ENCODE measurements at regions not wholly inside any gene's neighbourhood (a gene's known extent, or its start where the extent isn't known, plus 50 kb on each side); places are given as distances from the start of the nearest gene placed in this dataset.

GRCh38 chr18:55034742-55035141 is 75.5 kb upstream of the CCDC68 start:
- FAIRE-seq (no peak), DNase-seq (ENCODE audit: insufficient read length) (no peak)
- no peak for TF ChIP-seq POLR2A (IDR thresholded peaks at IDR 0.05; ENCODE audit: low read depth, low read length)
- TF ChIP-seq TAF1 (IDR thresholded peaks at IDR 0.05; ENCODE audit: borderline replicate concordance, low read depth, low read length) = no peak
- TF ChIP-seq POLR2AphosphoS5 (IDR thresholded peaks at IDR 0.05; ENCODE audit: low read depth, low read length) = no peak

GRCh38 chr18:55031979-55032378 is 72.7 kb upstream of the CCDC68 start:
- FAIRE-seq (no peak), DNase-seq (ENCODE audit: insufficient read length) (no peak)
- TF ChIP-seq TAF1 (IDR thresholded peaks at IDR 0.05; ENCODE audit: borderline replicate concordance, low read depth, low read length) (no peak), POLR2AphosphoS5 (IDR thresholded peaks at IDR 0.05; ENCODE audit: low read depth, low read length) (no peak), POLR2A (IDR thresholded peaks at IDR 0.05; ENCODE audit: low read depth, low read length) (no peak)

- FAIRE-seq (no peak), DNase-seq (ENCODE audit: insufficient read length) (no peak)
Measured at GRCh38 chr18:55031576-55031975, 72.3 kb upstream of the CCDC68 start.

GRCh38 chr18:55031164-55031563 is 71.9 kb upstream of the CCDC68 start:
- FAIRE-seq (no peak), DNase-seq (ENCODE audit: insufficient read length) (no peak)
- TF ChIP-seq POLR2A (IDR thresholded peaks at IDR 0.05; ENCODE audit: low read depth, low read length) (no peak), TAF1 (IDR thresholded peaks at IDR 0.05; ENCODE audit: borderline replicate concordance, low read depth, low read length) (no peak), POLR2AphosphoS5 (IDR thresholded peaks at IDR 0.05; ENCODE audit: low read depth, low read length) (no peak)

More at GRCh38 chr18:55031576-55031975, 72.3 kb upstream of the CCDC68 start:
- TF ChIP-seq TAF1 (IDR thresholded peaks at IDR 0.05; ENCODE audit: borderline replicate concordance, low read depth, low read length) (no peak), POLR2AphosphoS5 (IDR thresholded peaks at IDR 0.05; ENCODE audit: low read depth, low read length) (no peak), POLR2A (IDR thresholded peaks at IDR 0.05; ENCODE audit: low read depth, low read length) (no peak)

- no peak for DNase-seq (ENCODE audit: insufficient read length)
- TF ChIP-seq TAF1 (IDR thresholded peaks at IDR 0.05; ENCODE audit: borderline replicate concordance, low read depth, low read length) (no peak), POLR2AphosphoS5 (IDR thresholded peaks at IDR 0.05; ENCODE audit: low read depth, low read length) (no peak), POLR2A (IDR thresholded peaks at IDR 0.05; ENCODE audit: low read depth, low read length) (no peak)
- FAIRE-seq = no peak
Measured at GRCh38 chr18:55024564-55024963, 65.3 kb upstream of the CCDC68 start.

GRCh38 chr18:55018602-55019001 is 59.3 kb upstream of the CCDC68 start:
- no peak for DNase-seq (ENCODE audit: insufficient read length)
- TF ChIP-seq POLR2AphosphoS5 (IDR thresholded peaks at IDR 0.05; ENCODE audit: low read depth, low read length) (no peak), POLR2A (IDR thresholded peaks at IDR 0.05; ENCODE audit: low read depth, low read length) (no peak)
- FAIRE-seq = no peak

- no peak for TF ChIP-seq POLR2A (IDR thresholded peaks at IDR 0.05; ENCODE audit: low read depth, low read length)
- TF ChIP-seq POLR2AphosphoS5 (IDR thresholded peaks at IDR 0.05; ENCODE audit: low read depth, low read length) = no peak
- TF ChIP-seq TAF1 (IDR thresholded peaks at IDR 0.05; ENCODE audit: borderline replicate concordance, low read depth, low read length) = no peak
- DNase-seq (ENCODE audit: insufficient read length) (no peak), FAIRE-seq (no peak)
Measured at GRCh38 chr18:55014095-55014494, 54.8 kb upstream of the CCDC68 start.

GRCh38 chr18:55013685-55014084 is 54.4 kb upstream of the CCDC68 start:
- FAIRE-seq (no peak), DNase-seq (ENCODE audit: insufficient read length) (no peak)
- TF ChIP-seq POLR2AphosphoS5 (IDR thresholded peaks at IDR 0.05; ENCODE audit: low read depth, low read length) = no peak
- no peak for TF ChIP-seq TAF1 (IDR thresholded peaks at IDR 0.05; ENCODE audit: borderline replicate concordance, low read depth, low read length)
- no peak for TF ChIP-seq POLR2A (IDR thresholded peaks at IDR 0.05; ENCODE audit: low read depth, low read length)

- FAIRE-seq = no peak
- DNase-seq (ENCODE audit: insufficient read length) = no peak
- no peak for TF ChIP-seq POLR2AphosphoS5 (IDR thresholded peaks at IDR 0.05; ENCODE audit: low read depth, low read length)
- TF ChIP-seq TAF1 (IDR thresholded peaks at IDR 0.05; ENCODE audit: borderline replicate concordance, low read depth, low read length) = no peak
Measured at GRCh38 chr18:55013086-55013485, 53.8 kb upstream of the CCDC68 start.

GRCh38 chr18:55012008-55012407 is 52.7 kb upstream of the CCDC68 start:
- FAIRE-seq (no peak), DNase-seq (ENCODE audit: insufficient read length) (no peak)
- TF ChIP-seq POLR2A (IDR thresholded peaks at IDR 0.05; ENCODE audit: low read depth, low read length) (no peak), POLR2AphosphoS5 (IDR thresholded peaks at IDR 0.05; ENCODE audit: low read depth, low read length) (no peak), TAF1 (IDR thresholded peaks at IDR 0.05; ENCODE audit: borderline replicate concordance, low read depth, low read length) (no peak)

Data from GM12892 (cell line).